GM23248 (cell line): ENCODE measurements at regions not wholly inside any gene's neighbourhood (a gene's known extent, or its start where the extent isn't known, plus 50 kb on each side); places are given as distances from the start of the nearest gene placed in this dataset.

Experiments used
- EZH2 ChIP-seq: fragments of 200-600 bp; sonication (generic); IDR thresholded peaks from 2 replicates; pipeline ENCODE4 v1.6.1; 2018; ENCODE audit warnings: antibody characterized with exemption, mild to moderate bottlenecking; ENCODE audit not compliant: insufficient read depth, poor library complexity, severe bottlenecking
- EZH2phosphoT487 ChIP-seq: fragments of 200-600 bp; sonication (generic); IDR thresholded peaks from 2 replicates; pipeline ENCODE4 v1.6.1; 2018; ENCODE audit warnings: antibody characterized with exemption, moderate library complexity, mild to moderate bottlenecking, low read depth; ENCODE audit not compliant: insufficient read depth

- TF ChIP-seq EZH2phosphoT487 (no peak), EZH2 (no peak)
Measured at GRCh38 chr21:31538816-31539215, 120.7 kb upstream of the SOD1 start.
